ENCODE measurements at regions not wholly inside any gene's neighbourhood (a gene's known extent, or its start where the extent isn't known, plus 50 kb on each side); places are given as distances from the start of the nearest gene placed in this dataset.
A peak's percentile ranks its signal among the peaks of the same experiment; 100 is the strongest.

DNA sequence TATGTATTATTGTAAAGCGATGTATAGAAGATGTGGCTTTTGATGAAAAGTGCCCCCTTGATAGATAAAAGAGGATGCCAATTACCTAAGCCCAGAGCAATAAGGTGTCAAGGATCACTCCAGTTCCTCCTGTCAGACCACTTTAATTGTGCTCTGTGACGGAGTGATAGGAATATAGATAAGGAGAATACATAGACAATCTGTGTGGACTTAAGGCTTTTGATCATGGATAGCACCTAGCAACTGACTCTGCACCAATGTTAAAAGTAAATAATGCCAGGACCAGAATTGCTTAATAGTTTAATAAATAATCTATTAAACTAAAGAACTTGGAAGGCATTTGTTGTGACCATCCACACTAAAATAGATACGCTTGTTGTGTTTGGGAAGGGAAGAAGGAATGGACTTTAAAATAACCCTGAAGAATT, 390.7 kb upstream of the ARGLU1 start:
- Histone ChIP-seq H3K4me2 (no peak overlapping the region), H3K9me3 (peaks cover 14% of the 10 kb centered on the region), H3K4me1 (no peaks in the 10 kb centered on the region), H3K9ac (no peak overlapping the region), H3K4me3 (no peak overlapping the region), H4K20me1 (no peaks in the 10 kb centered on the region), H3K27me3 (no peaks in the 10 kb centered on the region), H3K36me3 (no peaks in the 10 kb centered on the region), H3K27ac (no peak overlapping the region)
- no peak for TF ChIP-seq Cebpa-rat (IDR thresholded peaks at IDR 0.05)

GRCh38 chr13:106942563-106942962, 374.6 kb upstream of the ARGLU1 start:
- TF ChIP-seq Cebpa-rat (IDR thresholded peaks at IDR 0.05): no peak
- H3K36me3 ChIP-seq: no peaks in the 10 kb centered on the region
- H3K4me1 ChIP-seq: peaks cover 66% of the 10 kb centered on the region
- no peaks in the 10 kb centered on the region for H4K20me1 ChIP-seq
- H3K9ac ChIP-seq: 0 out of 2 replicates have a peak overlapping the region, but pooled peaks have one; percentile 45
- no peaks in the 10 kb centered on the region for H3K27me3 ChIP-seq
- H3K4me2 ChIP-seq: peak overlapping the region; percentile 79
- H3K4me3 ChIP-seq: no peak overlapping the region; the same call in 1 of the 2 replicates
- 0 out of 2 replicates have a peak, but pooled peaks cover 7% of the 10 kb centered on the region for H3K9me3 ChIP-seq
- H3K27ac ChIP-seq: peak overlapping the region; percentile 75

- H3K4me3 ChIP-seq: peak overlapping the region; percentile 28; the same call in 1 of the 2 replicates
- 0 out of 2 replicates have a peak, but pooled peaks cover 7% of the 10 kb centered on the region for H3K9me3 ChIP-seq
- peak overlapping the region; percentile 79 for H3K4me2 ChIP-seq
- no peak for TF ChIP-seq Cebpa-rat (IDR thresholded peaks at IDR 0.05)
- no peaks in the 10 kb centered on the region for H3K36me3 ChIP-seq
- H3K27ac ChIP-seq: peak overlapping the region; percentile 75
- 0 out of 2 replicates have a peak overlapping the region, but pooled peaks have one; percentile 45 for H3K9ac ChIP-seq
- no peaks in the 10 kb centered on the region for H3K27me3 ChIP-seq
- H3K4me1 ChIP-seq: peaks cover 74% of the 10 kb centered on the region
- H4K20me1 ChIP-seq: no peaks in the 10 kb centered on the region
Measured at GRCh38 chr13:106941779-106942178, 373.8 kb upstream of the ARGLU1 start.

- H4K20me1 ChIP-seq: no peaks in the 10 kb centered on the region
- H3K27ac ChIP-seq: no peak overlapping the region
- peaks cover 19% of the 10 kb centered on the region for H3K4me1 ChIP-seq
- TF ChIP-seq Cebpa-rat (IDR thresholded peaks at IDR 0.05): no peak
- no peak overlapping the region for H3K4me2 ChIP-seq
- no peak overlapping the region for H3K9ac ChIP-seq
- H3K27me3 ChIP-seq: no peaks in the 10 kb centered on the region
- H3K9me3 ChIP-seq: peaks cover 21% of the 10 kb centered on the region
- H3K4me3 ChIP-seq: no peak overlapping the region
- no peaks in the 10 kb centered on the region; the same call in 1 of the 2 replicates for H3K36me3 ChIP-seq
Measured at GRCh38 chr13:106927421-106927820, 359.5 kb upstream of the ARGLU1 start.

DNA sequence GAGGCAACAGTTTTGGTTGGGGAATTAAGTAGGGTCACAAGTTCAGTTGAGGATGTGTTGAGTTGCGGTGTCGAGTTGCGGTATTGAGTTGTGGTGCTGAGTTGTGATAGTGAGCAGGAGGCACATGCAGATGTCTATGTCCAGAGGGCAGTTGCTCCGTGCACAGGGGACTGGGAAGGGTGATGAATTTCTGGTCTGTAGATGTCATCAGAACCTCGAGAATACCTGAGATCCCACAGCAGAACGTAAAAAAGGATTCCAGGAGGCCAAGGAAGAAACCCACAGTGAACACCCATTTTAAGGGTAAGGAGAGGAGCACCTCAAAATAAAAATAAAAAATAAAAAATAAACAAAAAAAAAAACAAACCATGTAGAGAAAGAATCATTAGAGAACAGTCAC, 354.4 kb upstream of the ARGLU1 start:
- peaks cover 21% of the 10 kb centered on the region for H3K9me3 ChIP-seq
- H3K4me2 ChIP-seq: peak overlapping the region; percentile 91
- H3K4me3 ChIP-seq: no peak overlapping the region
- no peak for TF ChIP-seq Cebpa-rat (IDR thresholded peaks at IDR 0.05)
- no peaks in the 10 kb centered on the region for H4K20me1 ChIP-seq
- no peaks in the 10 kb centered on the region for H3K27me3 ChIP-seq
- H3K27ac ChIP-seq: peak overlapping the region; percentile 97
- peaks cover 53% of the 10 kb centered on the region for H3K4me1 ChIP-seq
- H3K36me3 ChIP-seq: no peaks in the 10 kb centered on the region; the same call in 1 of the 2 replicates
- H3K9ac ChIP-seq: no peak overlapping the region

DNA sequence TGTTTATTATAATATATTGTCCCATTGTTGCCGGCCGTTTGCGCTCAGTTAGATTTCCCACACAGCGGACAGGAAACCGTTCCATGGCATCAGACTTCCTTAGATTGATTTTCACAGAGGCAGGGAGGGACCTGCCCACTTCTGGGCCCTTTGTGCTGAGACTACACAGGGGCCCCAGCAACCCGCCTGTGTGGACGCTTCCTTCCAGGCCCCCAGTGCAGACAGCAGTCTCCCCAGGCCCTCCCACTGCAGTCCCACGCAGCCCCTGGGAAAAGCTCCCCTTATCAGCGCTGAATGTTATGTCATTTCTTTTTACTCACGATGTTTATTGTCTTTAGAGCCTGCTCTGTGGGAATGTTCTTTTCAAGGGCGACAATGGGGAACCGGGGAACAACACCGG, 351.7 kb upstream of the ARGLU1 start:
- Histone ChIP-seq H3K9me3 (peaks cover 4% of the 10 kb centered on the region), H3K27ac (peak overlapping the region; percentile 97), H3K4me1 (peaks cover 77% of the 10 kb centered on the region), H4K20me1 (no peaks in the 10 kb centered on the region), H3K9ac (peak overlapping the region; percentile 93), H3K27me3 (no peaks in the 10 kb centered on the region), H3K4me2 (peak overlapping the region; percentile 91), H3K36me3 (no peaks in the 10 kb centered on the region; the same call in 1 of the 2 replicates), H3K4me3 (peak overlapping the region; percentile 67)
- no peak for TF ChIP-seq Cebpa-rat (IDR thresholded peaks at IDR 0.05)

DNA sequence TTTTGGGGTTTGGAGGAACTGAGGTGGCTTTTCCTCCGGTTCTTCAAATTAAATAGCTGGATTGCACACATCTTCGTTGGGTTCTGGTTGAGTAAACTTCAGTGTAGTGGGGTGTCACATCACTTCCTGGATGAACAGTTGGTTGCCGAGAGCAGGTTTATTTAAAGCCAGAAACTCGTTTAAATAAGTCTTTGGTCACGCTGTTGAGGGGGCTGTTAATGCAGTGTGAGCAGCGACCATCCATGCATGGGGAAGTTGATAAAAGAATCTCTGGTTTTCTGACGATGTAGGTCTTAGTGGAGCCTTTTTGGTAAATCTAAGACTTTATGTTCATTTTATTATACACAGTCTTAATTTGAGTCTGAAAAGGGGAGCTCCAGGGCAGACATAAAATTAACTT, 351.2 kb upstream of the ARGLU1 start:
- no peaks in the 10 kb centered on the region for H3K36me3 ChIP-seq
- no peaks in the 10 kb centered on the region for H4K20me1 ChIP-seq
- peak overlapping the region; percentile 93 for H3K9ac ChIP-seq
- peak overlapping the region; percentile 67 for H3K4me3 ChIP-seq
- H3K4me2 ChIP-seq: peak overlapping the region; percentile 91
- no peaks in the 10 kb centered on the region for H3K9me3 ChIP-seq
- peak overlapping the region; percentile 97 for H3K27ac ChIP-seq
- no peak for TF ChIP-seq Cebpa-rat (IDR thresholded peaks at IDR 0.05)
- no peaks in the 10 kb centered on the region for H3K27me3 ChIP-seq
- peaks cover 77% of the 10 kb centered on the region for H3K4me1 ChIP-seq

- TF ChIP-seq Cebpa-rat (IDR thresholded peaks at IDR 0.05): no peak
- Histone ChIP-seq H3K9me3 (peaks cover under 1% of the 10 kb centered on the region; the same call in 1 of the 2 replicates), H3K27ac (peak overlapping the region; percentile 97), H4K20me1 (no peaks in the 10 kb centered on the region), H3K4me1 (peaks cover 70% of the 10 kb centered on the region), H3K36me3 (no peaks in the 10 kb centered on the region), H3K4me2 (peak overlapping the region; percentile 91), H3K4me3 (peak overlapping the region; percentile 67), H3K27me3 (no peaks in the 10 kb centered on the region), H3K9ac (peak overlapping the region; percentile 93)
Measured at GRCh38 chr13:106918557-106918860, 350.6 kb upstream of the ARGLU1 start.

- Histone ChIP-seq H3K27me3 (no peaks in the 10 kb centered on the region), H3K27ac (peak overlapping the region; percentile 97), H3K36me3 (no peaks in the 10 kb centered on the region), H3K4me2 (peak overlapping the region; percentile 91), H3K9ac (peak overlapping the region; percentile 93), H3K4me1 (peaks cover 64% of the 10 kb centered on the region), H3K4me3 (peak overlapping the region; percentile 67), H4K20me1 (no peaks in the 10 kb centered on the region), H3K9me3 (peaks cover 3% of the 10 kb centered on the region)
- TF ChIP-seq Cebpa-rat (IDR thresholded peaks at IDR 0.05): no peak
Measured at GRCh38 chr13:106917673-106918556, 350.0 kb upstream of the ARGLU1 start.

DNA sequence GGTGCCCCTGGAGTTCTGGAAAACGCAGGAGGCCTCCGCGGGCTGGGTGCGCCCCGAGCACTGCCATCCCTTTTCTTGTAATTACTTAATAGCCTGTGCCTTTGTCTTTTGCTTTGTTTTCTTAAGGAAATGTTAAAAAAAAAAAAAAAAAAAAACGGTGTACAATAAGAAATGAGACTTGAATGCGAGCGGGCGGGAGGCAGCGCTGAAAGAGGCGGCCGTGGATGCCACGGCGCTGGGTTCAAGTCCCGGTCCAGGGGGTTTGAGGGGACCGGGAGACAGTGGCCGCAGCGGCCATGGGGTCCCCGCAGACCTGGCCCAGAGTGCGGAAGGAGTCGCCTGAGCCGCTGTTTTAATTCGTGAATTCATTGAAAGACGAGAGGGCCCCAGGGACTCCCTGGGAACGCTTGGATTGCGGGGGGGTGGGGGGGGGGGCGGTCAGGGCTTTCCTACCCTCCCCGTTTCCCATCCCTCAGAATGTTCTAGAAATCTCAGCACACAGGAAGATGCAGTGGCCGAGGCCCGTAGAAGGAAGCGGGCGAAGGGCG, 349.2 kb upstream of the ARGLU1 start:
- Histone ChIP-seq H3K36me3 (no peaks in the 10 kb centered on the region), H3K27ac (peak overlapping the region; percentile 97), H3K27me3 (no peaks in the 10 kb centered on the region), H3K9me3 (peaks cover 4% of the 10 kb centered on the region), H3K4me3 (peak overlapping the region; percentile 67), H4K20me1 (no peaks in the 10 kb centered on the region), H3K4me2 (peak overlapping the region; percentile 91), H3K4me1 (peaks cover 56% of the 10 kb centered on the region), H3K9ac (peak overlapping the region; percentile 93)
- TF ChIP-seq Cebpa-rat (IDR thresholded peaks at IDR 0.05): no peak
